T-helper 2 cell (primary cell): ENCODE measurements at regions not wholly inside any gene's neighbourhood (a gene's known extent, or its start where the extent isn't known, plus 50 kb on each side); places are given as distances from the start of the nearest gene placed in this dataset.
"Not testable (repeated sequence)": the region's sequence is repeated elsewhere in the genome, so short reads cannot be mapped to it uniquely, and the experiment has no call there.

Experiments
- DNase-seq, 5 experiments: peaks; one replicate each; pipeline versions ENCODE4 v3.0.0 to v3.0.0-alpha.2; 2012 to 2022

DNA sequence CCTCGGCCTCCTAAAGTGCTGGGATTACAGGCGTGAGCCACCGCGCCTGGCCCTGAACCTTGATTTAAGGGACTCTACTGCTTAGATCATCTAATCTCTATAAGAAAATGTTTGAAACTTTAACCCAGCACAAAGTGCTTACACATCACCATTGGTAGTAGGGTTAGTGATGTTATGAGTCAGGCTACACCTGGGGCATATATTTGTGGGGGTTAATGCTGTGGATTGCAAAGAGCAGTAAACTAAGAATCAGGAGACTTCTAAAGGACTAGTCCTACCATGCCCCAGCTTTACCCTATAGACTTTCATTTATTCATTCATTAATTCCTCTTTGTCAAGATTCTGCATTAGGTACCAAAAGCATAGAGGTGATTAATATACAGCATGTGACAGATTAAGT, 880.5 kb downstream of the TTLL7 start:
- no peak for DNase-seq

DNA sequence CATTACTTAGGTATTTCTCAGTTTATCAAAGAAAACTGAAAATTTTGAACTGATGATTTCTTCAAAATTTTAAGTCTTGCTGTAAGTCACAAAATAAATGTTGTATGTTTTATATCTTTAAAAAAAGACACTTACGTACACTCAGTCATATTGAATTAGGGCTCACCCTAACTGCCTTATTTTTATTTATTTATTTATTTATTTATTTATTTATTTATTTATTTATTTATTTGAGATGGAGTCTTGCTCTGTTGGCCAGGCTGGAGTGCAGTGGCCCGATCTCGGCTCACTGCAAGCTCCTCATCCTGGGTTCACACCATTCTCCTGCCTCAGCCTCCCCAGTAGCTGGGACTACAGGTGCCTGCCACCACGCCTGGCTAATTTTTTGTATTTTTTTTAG, 881.9 kb downstream of the TTLL7 start:
- not testable (repeated sequence) for DNase-seq

DNA sequence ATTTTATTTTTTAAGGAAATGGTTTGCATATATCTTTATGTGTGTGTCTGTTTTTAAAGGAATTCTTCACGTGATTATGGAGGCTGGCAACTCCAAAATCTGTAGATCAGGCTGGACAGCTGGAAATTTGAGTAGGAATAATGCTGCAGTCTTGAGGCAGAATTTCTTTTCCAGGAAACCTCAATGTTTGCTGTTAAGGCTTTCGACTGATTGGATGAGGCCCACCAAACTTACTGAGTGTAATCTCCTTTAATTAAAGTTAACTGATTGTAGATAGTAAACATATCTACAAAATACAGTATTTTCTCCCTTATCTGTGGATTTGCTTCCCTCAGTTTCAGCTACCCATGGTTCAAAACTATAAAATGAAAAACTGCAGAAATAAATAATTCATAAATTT, 883.1 kb downstream of the TTLL7 start:
- no peak for DNase-seq

DNA sequence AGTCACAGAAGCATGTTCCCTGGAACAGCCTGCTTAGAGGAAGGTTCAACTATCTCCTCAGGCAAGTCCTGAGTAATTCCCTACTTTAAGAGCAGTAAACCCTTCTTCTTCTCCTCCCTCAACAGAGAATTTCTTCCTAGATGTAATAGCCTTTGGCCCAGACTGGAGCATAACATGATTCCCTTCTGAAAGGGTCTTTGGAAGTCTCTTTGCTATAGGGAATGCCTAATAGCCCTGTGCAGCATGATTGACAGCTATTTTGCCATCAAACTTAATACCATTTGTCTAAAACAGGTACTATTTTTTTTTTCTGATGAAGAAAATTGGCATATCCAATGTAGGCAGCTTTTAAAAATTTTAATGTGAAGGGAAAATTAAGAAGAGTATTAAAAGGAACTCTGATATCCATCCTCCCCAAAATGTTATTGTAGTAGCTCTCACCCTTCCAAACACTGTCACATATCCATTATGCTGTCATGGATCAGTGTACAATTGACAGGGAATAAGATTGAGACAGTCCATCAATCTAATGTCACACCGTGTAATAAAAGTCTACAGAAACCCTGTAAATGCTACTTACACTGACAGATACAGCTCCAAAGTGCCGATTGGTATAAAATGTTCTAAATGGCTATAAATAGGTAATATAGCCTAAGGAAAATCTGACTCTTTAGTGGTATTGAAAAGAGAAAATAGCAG, 884.6 kb downstream of the TTLL7 start:
- no peak for DNase-seq

DNA sequence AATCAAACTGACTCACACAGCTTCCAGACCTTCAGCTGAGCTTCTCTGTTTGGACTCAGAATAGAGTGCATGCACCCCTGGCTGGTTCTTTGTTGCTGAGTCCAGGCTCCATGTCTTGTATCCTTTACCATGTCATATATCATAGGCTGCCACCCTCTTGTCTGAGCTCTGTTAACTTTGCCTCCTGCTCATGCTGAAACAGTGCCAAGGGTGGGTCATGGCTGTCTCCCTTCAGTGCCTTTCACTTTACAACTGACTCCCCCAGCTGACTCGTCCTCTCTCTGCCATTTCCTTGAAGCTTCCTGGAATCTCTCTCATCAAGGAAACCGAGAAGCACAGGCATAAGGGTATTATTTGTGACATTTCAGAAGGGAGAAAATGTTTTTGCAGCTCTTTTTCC, 885.3 kb downstream of the TTLL7 start:
- no peak for DNase-seq

DNA sequence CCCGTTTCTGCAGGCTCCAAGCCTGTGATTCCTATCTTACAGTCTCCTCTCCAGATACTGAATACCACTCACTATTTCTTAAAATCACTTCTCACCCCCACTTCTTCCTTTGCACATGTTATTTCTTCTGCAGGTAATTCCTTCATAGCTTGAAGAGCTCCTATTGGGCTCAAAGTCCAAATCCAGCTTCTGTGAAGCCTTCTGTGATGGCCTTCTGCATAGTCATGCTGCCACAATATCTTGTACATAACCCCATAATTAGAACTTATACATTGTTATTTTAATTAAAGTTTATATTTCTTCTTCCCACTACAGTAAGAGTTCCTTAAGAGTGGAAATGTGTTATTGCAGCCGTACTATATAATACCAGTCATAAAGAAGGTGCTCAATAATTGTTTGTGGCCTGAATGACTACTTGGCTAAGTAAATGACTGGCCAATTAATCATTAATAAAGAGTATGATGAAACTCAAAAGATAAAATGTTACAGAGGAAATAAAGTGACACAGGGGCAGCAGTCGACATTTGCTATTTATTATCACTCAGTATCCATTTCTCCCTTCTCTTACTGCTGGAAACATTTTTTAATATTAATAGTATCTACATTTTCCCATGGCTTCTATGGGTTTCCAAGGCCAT, 886.6 kb downstream of the TTLL7 start:
- DNase-seq: no peak

DNA sequence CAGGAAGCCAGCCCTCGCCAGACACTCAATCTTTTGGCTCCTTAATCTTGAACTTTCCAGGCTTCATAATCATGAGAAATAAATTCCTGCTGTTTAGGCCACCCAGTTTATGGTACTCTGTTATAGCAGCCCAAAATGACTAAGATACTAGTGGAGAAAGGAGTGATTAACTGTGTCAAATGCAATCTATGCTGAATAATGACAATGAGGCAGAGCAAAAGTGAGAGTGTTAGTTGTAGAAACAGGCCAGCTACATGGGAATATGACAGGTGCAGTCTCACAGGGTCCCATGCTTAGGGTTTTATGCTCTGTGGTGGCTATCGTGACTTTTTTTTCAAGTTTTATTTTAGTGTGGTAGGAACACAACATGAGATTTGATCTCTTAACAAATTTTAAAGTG, 888.8 kb downstream of the TTLL7 start:
- no peak for DNase-seq

DNA sequence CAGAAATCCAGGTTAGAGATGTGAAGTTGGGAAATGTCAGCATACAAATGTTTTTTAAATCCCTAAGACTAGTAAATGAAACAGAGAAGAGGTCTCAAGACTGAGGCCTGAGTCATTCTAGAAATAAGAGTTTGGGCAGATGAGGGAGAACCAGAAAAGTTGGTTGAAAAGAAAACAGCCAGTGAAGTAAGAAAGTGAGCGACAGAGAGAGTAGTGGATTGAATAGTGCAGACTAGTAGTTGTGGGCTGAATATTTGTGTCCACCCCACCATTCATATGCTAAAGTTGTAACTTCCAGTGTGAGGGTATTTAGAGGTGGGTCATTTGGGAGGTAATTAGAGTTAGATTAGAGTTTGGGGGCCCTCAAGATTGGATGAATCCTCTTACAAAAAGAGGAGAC, 889.2 kb downstream of the TTLL7 start:
- peak in 1 of 5 experiments; percentile 10 for DNase-seq

DNA sequence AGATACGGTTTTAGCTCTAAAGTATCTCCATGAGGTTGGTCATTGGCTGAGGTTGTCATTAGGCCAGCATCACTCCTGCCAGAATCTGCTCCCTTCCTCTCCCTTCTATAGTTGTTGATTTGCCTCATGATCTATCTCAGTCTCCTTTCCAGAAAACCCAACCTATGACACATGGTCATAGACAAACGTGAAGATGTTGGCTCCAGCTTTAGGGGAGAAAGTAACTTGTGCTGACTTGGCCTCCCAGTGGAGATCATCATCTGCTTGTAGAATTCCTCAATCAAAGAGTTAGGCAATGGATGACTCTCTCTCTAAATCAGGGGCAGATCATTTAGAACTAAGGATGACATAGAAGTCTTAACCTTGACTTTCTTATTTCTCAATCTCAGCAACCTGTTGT, 894.4 kb downstream of the TTLL7 start:
- no peak for DNase-seq

DNA sequence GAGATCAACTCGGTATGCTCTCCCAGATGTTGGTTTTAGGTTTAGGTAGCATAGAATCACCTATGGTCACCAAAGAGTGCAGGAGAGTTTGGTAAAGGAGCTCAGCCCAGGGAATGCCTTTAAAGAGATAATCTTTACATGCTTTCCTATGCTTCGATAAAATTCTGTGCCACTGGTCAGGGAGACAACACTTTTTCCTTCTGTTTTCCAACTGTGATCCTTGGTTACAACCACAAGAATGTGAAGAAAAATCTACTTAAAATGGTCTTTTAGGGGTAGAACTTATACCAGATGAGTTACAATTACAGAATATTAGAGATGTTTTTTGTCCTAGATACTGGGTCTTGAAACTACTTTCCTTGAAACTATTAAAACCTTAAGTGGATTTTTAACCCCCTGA, 895.6 kb downstream of the TTLL7 start:
- DNase-seq: no peak

DNA sequence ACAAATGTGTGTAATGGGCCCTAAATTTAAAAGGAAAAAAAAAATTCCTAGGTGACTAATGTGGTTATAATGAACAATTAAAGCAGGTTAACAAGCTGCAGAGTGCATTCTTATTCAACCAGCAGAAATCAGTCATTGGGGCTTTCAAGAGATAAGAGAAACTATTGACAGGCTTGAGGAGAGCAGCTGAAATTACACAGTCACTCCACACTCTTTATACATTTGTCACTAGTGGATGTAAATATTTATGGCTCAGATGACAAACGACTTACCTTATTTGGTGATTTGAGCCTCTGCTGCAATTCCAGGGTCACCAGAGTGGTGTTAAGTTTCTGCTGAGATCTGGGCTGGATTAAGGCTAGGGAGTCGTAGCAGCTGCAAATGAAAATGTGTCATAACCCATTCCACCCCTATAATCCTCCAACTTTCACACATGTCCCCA, 896.3 kb downstream of the TTLL7 start:
- DNase-seq: no peak

DNA sequence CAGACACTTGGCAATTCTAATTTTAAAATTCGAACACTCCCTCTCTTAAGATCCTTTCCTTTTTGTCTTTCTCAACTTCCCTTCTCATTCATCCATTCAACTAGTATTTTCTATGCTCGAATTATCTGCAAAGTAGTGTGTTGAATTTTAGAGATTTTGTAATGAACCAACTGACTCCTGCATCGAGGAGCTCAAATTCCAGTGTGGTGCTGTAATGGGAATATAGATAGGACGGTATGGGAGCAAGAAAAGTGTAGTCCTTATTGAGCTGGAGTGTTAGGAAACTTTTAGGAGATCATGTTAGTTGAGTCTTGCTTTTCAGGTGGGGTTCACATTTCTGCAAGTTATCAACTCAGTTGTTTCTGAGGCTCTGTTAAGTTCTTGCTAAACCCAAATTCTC, 897.5 kb downstream of the TTLL7 start:
- DNase-seq: no peak

DNA sequence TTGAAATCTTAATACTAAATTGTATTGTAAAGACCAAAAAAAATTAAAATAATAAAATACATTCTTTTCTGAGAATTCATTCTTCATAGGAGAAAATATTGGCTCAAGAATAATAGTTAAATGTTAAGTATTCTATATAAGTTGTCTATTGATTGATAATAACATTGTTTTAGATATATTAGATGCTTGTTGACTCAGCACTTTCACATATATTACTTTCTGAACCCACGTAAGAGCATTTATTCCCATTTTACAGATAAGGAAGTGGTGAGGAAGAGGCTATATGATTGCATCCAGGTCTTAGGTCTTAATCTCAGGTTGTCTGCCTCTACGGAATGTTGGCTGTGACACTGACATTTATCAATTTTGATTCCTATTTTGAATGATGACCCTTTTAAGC, 898.8 kb downstream of the TTLL7 start:
- DNase-seq: no peak

DNA sequence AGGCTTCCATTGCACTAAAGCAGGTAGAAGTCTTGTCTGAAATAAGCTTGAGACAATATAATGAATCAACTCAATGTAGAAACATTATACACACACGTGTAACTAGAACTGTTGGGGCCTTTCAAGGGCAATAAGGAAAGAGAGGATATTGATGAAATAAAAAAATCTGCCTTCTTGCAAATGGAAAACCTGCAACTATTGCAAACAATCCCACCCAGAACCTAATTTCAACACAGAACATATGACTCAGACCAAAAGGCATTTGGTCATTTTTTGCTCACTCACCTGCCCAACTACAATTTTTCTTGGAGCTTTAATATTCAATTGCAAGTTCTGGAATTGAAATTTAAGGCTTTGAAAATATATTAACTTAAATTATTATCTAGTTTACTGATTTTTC, 900.1 kb downstream of the TTLL7 start:
- DNase-seq: no peak

DNA sequence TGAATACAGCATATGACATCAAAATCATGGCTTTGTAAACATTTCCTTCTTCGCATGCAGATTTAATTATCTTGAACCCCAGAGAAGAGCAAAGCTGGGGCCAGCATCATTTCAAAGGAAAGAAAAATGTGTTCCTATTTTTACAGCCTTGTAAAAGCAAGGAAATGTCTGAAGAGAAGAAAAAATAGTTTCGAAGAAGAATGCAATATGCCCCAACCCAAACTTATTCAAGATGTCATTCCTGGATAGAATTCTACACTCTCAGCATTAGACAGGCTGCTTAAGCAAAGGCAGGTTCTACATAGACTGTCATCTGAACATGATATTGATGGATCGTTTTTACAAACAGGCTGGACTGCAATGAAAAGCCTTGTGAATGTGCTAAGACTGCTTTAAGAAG, 900.8 kb downstream of the TTLL7 start:
- no peak for DNase-seq

DNA sequence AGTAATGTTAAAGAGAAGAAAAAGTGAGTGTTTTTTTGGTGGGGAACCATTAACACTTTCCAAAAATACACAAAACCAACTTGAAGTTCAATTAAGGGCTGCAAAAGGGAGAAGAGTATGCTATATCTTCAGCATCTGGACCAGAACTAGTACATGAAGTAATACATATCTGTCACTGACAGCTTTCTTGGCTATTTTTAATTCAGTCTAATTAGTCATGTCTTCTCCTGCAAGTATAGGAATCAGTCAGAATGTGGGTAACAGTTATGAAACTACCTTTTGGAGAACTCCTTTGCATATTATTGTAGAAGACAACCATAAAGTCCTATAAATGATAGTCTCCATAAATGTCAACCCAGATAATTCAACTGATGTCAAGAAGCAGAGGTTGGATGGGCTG, 901.2 kb downstream of the TTLL7 start:
- DNase-seq: no peak

DNA sequence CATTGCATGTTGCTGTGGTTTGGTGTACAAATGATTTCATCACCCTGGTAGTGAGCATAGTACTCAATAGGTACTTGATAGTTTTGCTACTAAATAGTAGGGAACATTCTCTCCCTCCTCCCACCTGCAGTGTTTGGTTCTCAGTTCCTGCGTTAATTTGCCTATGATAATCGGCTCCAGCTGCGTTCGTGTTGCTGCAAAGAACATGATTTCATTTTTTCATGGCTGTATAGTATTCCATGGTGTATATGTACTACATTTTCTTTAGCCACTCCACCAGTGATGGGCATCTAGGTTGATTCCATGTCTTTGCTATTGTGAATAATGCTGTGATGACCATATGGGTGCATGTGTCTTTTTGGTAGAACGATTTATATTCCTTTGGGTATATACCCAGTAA, 903.4 kb downstream of the TTLL7 start:
- DNase-seq: no peak

DNA sequence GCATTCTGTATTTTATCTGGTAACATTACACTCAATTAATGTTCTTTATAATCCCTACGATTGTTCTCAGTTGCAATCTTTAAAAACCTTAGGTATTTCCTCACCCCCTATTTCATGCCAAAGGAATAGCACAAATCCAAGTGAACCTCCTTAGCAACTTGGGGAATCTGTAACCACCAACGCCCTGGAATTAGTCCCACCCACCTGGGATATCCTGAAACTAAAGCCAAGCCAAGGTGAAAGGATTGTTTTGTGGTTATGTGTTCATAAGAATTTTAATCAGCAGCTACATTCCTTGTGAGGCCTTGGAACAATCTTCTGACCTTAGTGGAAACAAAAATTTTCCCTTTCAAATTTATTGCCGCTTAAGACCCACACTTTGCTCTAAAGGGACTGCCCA, 908.7 kb downstream of the TTLL7 start:
- DNase-seq: no peak

DNA sequence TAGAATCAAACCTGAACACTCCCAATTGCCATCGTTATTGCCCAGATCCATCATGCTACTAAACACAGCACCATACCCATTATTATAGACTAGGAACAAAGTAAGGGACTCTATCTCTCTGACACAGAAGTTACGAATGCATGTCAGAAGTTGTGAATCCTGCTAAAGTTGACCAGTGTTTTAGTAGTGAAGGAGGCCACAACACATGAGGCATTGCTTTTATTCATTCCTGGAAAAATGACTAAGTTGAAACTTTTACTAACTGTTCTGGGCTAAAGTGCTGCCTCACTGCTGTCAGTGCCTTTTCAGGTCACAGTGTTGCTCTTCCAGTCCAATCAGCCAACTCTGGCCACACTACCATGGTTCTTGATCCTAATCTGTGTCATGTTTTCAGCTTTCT, 911.1 kb downstream of the TTLL7 start:
- no peak for DNase-seq

DNA sequence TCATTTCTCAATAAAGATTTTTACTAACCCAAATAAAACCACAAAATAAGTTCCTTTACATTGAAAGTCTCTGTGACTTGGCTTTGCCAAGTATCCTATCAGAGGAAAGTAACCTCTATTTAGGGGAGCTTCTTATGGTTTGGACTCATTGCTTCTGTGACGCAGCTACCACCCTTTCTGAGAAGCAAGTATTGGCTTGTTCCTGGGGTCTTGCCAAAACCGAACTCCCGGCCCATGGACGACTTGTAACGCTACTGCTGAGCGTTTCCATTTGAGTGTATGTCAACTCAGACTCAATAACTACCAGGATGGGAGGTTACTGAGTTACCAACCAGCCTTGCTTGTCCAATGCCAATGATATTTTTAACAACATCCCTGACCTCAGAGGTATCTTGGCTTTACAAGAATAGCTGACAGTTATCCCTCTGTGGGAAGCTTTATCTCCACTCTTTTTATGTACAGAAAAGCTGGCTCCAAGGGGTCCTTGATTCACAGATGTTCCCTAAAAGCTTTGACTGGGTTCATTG, 911.9 kb downstream of the TTLL7 start:
- DNase-seq: no peak

DNA sequence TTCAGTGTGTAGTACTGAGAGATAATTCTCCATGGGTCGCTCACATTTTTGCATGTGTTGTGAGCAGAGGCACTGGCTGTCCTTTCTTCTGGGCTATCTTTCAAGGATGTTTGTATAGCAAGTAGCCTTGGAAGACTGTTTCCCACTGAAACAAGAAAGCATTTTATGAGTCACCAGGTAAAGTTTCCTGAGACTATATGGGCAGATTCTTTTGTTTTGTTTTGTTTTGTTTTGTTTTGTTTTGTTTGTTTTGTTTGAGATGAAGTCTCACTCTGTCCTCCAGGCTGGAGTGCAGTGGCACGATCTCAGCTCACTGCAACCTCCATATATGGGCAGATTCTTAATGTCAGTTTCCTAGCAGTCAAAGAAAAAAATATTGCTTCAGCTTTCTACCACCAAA, 912.6 kb downstream of the TTLL7 start:
- DNase-seq: no peak

DNA sequence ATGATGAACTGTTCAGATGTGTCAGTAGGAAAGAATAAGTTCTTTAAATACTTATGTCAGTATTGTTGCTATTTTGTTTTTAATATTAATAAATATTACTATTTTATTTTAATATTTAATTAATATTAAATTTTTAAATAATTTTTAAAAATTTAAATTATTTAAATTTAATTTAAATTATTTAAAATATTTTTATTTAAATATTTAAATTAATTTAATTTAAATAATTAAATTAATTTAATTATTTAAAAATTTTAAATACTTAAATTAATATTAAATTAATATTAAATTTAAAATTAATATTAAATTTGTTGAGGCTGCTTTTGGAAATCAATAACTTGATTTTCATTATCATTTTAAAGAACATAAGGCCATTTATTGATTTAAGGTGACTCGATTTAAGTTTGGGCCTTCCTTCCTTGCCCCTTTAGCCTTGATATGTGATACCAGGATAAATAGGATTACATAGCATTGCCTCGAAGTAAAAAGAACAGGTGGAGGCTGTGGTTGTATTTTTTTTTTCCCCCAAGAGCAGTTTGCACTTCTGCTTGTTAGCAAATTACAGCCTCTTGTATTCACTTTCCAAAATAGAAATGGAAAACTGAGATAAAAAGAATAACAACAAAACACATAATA, 915.2 kb downstream of the TTLL7 start:
- no peak for DNase-seq

DNA sequence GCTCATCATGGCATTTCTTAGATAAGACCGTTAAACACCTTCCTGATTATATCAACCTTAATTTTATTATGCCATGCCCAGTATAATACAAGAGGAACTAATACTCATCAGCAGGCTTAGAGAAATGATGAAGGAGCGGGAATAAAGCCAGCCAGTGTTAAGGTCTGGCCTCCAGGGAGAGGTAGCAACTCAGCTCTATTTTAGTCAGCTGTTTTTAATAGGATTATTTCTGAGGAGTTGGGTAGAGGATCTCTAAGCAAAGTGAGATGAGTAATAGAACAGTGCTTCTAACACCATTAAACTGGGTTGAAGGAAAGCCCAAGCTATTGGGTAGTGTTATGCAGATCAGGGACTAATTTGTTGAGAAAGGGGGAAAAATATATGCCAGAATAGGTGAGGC, 921.5 kb downstream of the TTLL7 start:
- no peak for DNase-seq

DNA sequence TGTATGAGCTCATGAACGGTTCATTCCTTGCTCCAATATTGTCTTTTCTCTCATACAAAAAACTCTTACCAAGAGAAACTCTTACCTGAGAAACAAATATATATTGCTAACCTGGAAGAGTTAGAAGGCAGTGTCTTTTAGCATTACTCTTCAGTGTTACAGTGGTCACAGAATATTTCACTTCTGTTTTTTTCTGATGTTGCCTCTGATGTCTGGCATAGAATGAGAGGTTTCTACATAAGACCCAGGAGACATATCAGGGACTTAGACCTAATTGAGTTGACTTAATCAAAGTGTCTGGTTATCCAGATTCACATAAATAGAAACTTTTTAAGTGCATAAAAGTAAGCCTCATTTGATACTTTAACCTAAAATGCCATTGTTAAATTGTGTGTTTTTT, 923.8 kb downstream of the TTLL7 start:
- no peak for DNase-seq
